EH (cell line): ENCODE measurements at regions not wholly inside any gene's neighbourhood (a gene's known extent, or its start where the extent isn't known, plus 50 kb on each side); places are given as distances from the start of the nearest gene placed in this dataset.
A peak's percentile ranks its signal among the peaks of the same experiment; 100 is the strongest.

ENCODE experiments used
- DNase-seq: peaks from one replicate; pipeline ENCODE4 v3.0.0-alpha.2; 2015; ENCODE audit warnings: low read depth

DNA sequence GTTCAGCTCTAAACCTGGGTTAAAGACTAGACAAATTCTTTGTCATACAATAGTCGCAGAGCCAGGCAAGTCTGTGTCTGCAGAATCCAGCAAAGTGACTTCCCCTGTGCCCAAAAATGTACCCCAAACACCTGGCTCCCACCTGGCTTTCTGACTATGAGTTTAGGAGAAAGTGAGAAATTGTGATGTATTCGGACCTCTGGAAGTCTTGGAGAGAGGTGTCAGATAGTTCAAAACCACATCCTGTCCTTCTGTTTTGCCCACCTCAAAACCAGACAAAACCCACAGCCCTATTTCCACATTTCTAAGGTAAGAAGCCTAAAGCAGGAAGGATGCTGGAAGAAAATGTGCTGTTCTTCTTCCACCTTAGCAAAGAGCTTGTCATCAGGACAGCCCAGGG, 63.8 kb upstream of the CLMP start:
- DNase-seq = no peak

DNA sequence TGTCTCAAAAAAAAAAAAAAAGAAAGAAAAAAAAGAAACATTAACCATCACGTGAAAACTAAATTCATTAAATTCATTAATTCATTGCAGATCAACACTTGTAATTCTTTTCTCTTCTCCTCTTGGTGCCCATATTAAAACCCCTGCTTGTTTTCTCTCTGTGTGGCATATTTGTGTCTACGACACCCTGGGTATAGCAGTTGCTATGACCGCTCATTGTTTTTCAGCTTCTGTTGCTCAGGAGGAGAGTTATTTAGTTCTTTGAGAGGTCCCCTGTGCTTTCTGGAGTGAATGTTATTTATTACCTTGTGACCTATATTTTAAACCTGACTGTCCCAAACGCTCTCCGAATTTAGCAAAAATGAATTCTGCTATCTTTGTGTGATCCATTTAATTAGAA, 62.3 kb upstream of the CLMP start:
- no peak for DNase-seq

DNA sequence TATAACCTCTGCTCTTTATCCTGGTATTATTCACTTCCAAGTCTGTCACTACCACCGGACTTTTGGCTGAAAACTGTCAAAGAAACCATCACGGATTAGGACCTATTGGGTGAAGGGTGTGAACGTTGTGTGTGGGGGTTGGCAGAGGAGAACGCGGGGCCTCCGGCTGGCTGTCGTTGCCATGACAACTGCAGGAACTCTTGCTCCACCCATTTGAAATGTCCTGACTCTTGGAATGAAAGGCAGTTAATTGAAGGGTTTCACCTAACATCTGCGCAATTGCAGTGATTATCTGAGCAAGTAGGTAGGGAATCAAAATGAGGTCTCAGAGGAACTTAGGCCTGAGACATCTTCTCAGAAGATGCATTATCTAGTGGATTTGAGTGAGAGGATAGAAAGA, 60.9 kb upstream of the CLMP start:
- DNase-seq = no peak

DNA sequence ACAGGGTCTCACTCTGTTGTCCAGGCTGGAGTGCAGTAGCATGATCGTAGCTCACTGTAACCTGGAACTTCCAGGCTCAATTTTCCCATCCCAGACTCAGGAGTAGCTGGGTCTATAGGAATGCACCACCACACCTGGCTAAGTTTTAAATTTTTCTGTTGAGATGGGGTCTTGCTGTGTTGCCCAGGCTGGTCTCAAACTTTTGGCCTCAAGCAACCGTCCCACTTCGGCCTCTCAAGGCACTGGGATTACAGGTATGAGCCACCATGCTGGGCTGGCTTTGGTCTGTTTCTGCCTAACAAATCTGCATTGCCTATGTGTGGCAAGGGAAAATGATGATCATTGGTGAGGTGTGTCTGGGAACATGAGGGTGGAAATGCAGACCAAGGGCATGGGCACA, 59.3 kb upstream of the CLMP start:
- DNase-seq = no peak

DNA sequence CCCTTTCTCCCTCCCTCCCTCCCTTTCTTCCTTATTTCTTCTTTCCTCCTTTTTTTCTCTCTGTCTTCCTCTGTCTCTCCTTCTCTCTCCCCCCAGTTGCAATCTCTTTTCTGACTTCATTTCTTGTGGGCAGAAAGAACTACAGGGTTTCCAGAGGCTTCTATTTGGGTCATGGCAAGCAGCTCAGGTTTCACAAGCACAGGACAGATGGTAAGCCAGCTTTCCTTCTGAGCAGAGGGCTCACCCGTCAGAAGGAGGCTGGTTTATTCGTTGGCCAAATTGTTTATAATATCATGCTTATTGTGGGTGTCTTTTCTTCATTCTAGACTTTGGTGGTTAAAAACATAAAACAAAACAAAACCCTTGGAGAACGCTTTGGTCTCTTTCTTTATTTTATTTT, 58.9 kb upstream of the CLMP start:
- DNase-seq = peak; percentile 43

DNA sequence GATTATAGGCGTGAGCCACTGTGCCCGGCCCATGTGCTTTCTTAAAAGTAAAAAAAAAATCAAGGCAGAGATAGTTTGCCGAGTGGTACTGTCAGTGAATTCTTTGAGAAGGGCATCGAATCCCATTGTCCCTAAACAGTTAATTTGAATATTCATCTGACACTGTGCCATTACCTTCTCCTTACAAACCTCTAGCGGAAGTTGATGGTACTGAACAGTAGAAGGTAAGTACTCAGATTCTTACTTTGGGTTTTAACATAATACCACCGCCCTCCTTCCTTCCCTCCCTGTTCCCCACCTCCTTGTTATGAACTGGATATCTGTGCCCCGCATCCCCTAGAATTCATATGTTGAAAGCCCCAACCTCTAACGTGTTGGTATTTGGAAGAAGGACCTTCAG, 58.2 kb upstream of the CLMP start:
- DNase-seq = no peak

DNA sequence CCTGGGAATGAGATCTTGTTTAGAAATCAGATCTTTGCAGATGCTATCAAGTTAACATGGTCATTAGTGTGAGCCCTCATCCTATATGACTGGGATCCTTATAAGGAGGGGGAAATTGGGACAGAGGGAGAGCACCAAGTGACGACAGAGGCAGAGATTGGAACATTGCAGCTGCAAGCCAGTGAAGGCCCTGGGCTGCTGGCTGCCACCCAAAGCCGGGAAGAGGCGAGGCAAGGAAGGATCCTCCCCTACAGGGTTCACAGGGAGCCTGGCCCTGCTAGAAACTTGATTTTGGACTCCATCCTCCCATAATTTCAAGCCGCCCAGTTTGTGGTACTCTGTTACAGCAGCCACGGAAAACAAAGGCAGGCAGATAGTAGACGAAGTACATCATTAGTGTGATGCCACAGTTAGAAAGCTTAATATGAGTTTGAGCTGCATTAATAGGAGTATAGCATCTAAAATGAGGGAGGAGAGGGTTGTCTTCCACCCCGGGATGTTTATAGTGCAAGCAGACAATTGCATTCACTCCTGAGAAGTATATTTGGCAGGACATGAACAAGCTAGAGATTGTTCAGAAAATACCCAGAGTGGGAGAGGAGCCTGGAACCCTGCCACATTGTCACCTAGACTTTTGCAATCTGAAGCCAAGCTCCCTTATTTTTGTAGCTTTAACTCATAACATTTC, 56.8 kb upstream of the CLMP start:
- DNase-seq = peak; percentile 66

DNA sequence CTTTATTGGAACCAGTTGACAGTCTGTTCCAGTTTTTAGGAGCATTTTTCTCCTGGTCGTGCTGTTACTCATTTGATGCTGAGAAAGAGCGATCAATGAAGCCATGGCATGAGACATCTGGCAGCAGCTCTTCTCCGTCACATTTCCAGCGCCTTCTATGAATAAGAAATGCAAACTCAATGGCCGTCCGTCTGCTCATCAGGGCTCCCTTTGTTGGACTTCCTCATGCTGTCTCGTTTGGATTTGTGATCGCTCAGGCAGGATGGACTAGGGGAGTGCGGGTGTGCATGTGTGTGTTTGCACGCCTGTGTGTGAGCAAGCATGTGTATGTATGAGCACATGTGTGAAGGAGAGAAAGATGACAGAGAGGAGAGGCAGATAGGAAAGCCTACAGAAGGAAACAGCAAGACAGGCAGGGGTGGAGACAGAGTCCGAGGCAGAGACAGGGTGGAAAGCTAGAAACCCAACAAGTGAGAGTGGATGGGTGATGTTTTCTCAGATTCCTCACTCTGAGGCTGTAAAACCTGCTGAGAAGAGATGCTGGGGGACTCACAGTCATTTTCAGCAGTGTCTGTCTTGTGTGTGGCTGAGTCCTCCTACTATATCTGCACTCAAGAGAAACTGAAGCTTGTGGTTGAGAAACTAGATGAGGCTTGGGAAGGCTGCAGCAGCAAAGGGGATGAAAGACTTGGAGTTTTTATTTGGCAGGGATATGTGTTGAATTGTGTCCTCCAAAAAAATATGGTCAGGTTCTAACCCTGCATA, 56.0 kb upstream of the CLMP start:
- DNase-seq = no peak

DNA sequence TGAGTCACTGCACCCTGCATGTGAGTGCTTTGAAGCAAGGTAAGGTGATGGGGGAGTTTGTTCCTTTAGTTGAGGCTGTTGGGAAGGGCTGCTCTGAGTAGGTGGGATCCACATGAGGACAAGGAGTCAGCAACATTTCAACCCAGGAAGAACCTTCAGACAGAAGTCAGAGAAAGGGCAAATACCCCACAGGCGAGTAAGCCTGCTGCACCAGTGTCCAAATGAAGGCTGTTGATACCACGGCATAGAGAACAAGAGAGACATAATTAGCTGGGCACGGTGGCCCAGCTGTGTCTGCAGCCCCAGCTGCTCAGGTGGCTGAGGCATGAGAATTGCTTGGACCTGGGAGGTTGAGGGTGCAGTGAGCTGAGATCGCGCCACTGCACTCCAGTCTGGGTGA, 54.3 kb upstream of the CLMP start:
- DNase-seq = peak; percentile 78

DNA sequence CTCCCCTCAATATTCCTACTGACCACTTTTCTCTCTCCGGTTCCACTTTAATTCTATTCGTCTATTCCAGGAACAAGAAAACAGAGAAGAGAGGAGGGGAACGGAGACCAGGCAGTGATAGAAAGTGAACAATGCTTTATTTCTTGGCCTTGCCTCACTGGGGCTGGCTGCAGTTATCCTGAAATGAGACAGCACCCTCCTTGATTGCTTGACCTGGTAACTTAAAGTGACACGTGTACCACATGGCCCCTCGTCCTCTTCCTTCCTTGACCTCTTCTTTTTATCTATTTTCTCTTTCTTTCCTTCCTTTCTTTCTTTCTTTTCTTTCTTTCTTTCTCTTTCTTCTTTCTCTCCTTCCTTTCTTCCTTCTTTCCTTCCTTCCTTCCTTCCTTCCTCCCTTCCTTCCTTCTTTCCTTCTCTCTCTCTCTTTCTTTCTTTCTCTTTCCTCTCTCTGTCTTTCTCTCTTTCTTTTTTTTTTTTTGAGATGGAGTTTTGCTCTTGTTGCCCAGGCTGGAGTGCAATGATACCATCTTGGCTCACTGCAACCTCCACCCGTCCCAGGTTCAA, 52.8 kb upstream of the CLMP start:
- DNase-seq = no peak

DNA sequence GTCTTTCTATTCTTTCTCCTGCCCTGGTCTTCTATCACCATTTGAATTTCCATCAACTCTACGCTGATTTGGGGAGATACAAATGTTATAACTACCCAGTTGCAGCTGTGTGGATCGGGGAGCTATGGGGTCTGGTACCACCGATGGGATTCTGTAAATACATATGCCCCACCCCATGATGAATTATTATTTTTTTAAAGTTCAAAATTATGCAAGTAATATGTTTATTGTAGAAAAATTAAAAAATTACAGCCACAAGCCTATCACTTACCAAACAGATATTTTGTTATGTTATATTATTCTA, 52.4 kb upstream of the CLMP start:
- no peak for DNase-seq

DNA sequence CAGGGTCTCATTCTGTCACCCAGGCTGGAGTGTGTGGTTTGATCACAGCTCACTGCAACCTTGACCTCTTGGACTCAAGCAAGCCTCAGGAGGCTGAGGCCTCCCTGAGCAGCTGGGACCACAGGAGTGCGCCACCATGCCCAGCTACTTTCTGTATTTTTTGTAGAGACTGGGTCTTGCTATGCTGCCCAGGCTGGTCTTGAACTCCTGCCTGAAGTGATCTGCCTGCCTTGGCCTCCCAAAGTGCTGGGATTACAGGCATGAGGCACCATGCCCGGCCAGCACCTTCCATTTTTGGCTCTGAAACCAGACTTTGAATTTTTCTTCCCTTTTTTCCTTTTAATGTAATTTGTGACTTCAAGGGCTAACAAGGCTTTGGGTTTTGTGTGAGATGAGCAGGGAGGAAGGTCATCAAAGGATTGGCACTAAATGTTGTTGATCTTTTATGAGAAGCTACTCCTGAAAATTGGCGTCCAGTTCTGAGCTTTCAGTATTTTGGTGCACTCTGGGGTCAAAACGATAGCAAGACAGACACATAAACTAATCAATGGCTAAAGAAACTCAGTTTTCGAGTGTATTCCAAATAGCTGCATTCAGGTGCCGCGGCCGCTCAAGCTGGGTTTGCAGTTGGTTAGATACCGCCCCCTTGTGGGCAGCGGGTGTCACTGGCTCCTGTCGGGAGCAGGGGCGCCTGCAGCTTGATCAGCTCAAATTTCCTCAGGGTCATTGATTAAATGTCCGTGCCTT, 51.9 kb upstream of the CLMP start:
- DNase-seq = peak; percentile 79

DNA sequence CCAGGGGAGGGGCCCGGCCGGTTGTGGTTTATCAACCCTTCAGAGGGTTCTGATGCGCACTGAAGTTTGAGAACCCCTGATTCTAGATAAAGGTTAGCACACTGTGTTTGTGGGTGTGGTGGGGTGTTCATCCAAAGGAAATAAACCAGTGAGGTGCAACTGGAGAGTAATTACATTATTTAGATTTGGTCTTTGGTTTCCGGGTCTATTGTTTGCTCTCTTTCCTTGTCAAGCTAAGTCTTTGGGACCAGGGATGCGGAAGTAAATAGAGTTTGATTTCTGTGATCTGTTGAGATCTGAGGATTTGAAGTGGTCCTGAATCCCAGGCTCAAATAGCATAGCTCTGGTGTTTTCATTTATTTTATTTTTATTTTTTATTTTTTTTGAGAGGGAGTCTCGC, 50.5 kb upstream of the CLMP start:
- no peak for DNase-seq
